Calu3 (cell line): ENCODE measurements at regions not wholly inside any gene's neighbourhood (a gene's known extent, or its start where the extent isn't known, plus 50 kb on each side); places are given as distances from the start of the nearest gene placed in this dataset.

ENCODE experiments used
- BruUV-seq: library from RNA; stranded (reverse); fragments of 400-500 nt; replicated peaks from 2 replicates; lab custom pipeline; 2021; lab: Mats Ljungman, UMichigan
- CTCF ChIA-PET: fragments of 300-600 bp; sonication (Branson Sonifier 250); formaldehyde crosslinking; loops from one replicate; lab custom pipeline; 2022; ENCODE audit warnings: antibody characterized with exemption; lab: Charles Lee
- DNase-seq: peaks from one replicate; pipeline ENCODE4 v3.0.0; 2022
- H3K27ac Mint-ChIP-seq: one replicate; pipeline ENCODE4 v1.8.0; 2022; ENCODE audit warnings: mixed read lengths; ENCODE audit not compliant: unreplicated experiment
- H3K27me3 Mint-ChIP-seq: one replicate; pipeline ENCODE4 v1.8.0; 2022; ENCODE audit warnings: mixed read lengths; ENCODE audit not compliant: unreplicated experiment
- H3K36me3 Mint-ChIP-seq: one replicate; pipeline ENCODE4 v1.8.0; 2022; ENCODE audit warnings: mild to moderate bottlenecking, moderate library complexity, mixed read lengths; ENCODE audit not compliant: insufficient read depth, unreplicated experiment
- H3K4me1 Mint-ChIP-seq: one replicate; pipeline ENCODE4 v1.8.0; 2022; ENCODE audit warnings: mild to moderate bottlenecking, low read depth, mixed read lengths; ENCODE audit not compliant: unreplicated experiment
- H3K4me3 Mint-ChIP-seq: one replicate; pipeline ENCODE4 v1.8.0; 2022; ENCODE audit warnings: mild to moderate bottlenecking, low read depth, moderate library complexity, mixed read lengths; ENCODE audit not compliant: unreplicated experiment
- H3K9me3 Mint-ChIP-seq: one replicate; pipeline ENCODE4 v1.8.0; 2022; ENCODE audit warnings: low read depth, mixed read lengths; ENCODE audit not compliant: unreplicated experiment
- intact Hi-C: fragments of 100-400 bp; cut with micrococcal nuclease; formaldehyde crosslinking; loops from one replicate; pipeline ENCODE4 v1.10.0; 2022; ENCODE audit not compliant: unreplicated experiment
- TF ChIP-seq, protein P1 (sequence below): fragments of 200-600 bp; IDR thresholded peaks from one replicate; pipeline ENCODE4 v1.8.0; 2022; ENCODE audit warnings: antibody characterized with exemption; ENCODE audit not compliant: unreplicated experiment

DNA sequence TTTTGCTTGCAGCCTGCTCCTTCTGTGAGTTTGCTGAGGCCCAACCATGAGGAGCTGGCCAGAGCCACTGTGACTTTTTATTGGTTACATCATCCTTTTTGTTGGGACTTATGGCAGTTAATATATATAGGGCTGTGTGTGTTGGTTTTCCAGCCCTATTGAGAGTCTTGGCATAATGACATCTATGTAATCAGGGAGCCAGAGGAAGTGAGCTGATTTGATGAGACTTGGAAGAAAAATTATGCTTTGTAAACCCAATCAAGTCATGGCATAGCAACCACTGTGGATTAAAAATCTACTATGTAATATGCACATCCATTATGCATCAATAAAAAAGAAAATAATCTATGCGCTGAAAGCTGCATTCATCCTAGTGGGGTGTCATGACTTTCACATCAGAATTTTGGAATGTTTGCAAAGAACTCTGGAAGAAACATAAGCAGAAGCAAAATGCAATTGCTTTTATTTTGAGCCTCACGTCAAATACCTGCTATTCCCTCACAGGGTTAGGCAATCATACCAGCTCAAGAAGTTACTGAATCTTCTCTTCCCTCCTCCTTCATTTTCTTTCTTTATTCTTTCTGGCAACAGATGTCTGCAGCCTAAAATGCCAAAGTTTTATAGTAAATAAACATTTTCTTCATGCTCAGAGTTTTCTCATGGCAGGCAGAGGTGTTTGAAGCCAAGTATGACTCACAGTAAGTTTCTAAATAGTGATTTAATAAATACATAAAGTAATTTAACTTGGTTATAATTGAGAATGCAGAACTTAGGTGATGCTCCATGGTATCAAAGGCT lies 308.5 kb downstream of the KCNS3 start:
- CTCF ChIA-PET, result no interaction called here
- Mint-ChIP-seq H3K27me3 (peaks cover 10% of the 10 kb centered on the region), H3K4me1 (no peaks in the 10 kb centered on the region), H3K36me3 (no peaks in the 10 kb centered on the region), H3K9me3 (no peaks in the 10 kb centered on the region), H3K4me3 (no peak overlapping the region), H3K27ac (no peak overlapping the region)
- no peak for DNase-seq
- BruUV-seq, result no TSS peak
- intact Hi-C loops, result no loop called here
- TF ChIP-seq, protein P1, sequence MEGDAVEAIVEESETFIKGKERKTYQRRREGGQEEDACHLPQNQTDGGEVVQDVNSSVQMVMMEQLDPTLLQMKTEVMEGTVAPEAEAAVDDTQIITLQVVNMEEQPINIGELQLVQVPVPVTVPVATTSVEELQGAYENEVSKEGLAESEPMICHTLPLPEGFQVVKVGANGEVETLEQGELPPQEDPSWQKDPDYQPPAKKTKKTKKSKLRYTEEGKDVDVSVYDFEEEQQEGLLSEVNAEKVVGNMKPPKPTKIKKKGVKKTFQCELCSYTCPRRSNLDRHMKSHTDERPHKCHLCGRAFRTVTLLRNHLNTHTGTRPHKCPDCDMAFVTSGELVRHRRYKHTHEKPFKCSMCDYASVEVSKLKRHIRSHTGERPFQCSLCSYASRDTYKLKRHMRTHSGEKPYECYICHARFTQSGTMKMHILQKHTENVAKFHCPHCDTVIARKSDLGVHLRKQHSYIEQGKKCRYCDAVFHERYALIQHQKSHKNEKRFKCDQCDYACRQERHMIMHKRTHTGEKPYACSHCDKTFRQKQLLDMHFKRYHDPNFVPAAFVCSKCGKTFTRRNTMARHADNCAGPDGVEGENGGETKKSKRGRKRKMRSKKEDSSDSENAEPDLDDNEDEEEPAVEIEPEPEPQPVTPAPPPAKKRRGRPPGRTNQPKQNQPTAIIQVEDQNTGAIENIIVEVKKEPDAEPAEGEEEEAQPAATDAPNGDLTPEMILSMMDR, result no peak

DNA sequence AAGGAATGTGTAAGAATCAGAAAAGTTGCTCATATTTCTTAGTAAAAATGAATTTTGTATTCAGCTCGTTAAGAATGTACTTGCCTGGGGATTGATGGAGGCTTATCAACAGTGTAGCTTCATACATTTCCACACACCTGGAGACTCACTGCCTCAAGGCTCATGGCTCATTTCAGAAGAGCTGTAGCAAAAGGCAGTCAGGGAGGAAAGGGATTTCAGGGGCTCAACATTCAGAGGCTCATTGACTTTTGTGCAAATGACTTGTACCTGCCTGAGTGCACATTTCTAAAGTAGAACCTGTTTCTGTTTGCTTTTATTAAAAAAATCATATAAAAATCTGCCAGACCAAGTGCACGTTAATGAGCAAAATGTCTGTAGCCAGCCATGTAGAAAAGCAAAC lies 304.4 kb downstream of the KCNS3 start:
- TF ChIP-seq, protein P1, result no peak
- BruUV-seq, result no TSS peak
- DNase-seq, result no peak
- no peak overlapping the region for H3K27ac Mint-ChIP-seq
- H3K4me3 Mint-ChIP-seq, result no peak overlapping the region
- intact Hi-C loops, result no loop called here
- no peaks in the 10 kb centered on the region for H3K36me3 Mint-ChIP-seq
- H3K4me1 Mint-ChIP-seq, result peaks cover 13% of the 10 kb centered on the region
- CTCF ChIA-PET, result no interaction called here
- no peaks in the 10 kb centered on the region for H3K9me3 Mint-ChIP-seq
- peaks cover 10% of the 10 kb centered on the region for H3K27me3 Mint-ChIP-seq

DNA sequence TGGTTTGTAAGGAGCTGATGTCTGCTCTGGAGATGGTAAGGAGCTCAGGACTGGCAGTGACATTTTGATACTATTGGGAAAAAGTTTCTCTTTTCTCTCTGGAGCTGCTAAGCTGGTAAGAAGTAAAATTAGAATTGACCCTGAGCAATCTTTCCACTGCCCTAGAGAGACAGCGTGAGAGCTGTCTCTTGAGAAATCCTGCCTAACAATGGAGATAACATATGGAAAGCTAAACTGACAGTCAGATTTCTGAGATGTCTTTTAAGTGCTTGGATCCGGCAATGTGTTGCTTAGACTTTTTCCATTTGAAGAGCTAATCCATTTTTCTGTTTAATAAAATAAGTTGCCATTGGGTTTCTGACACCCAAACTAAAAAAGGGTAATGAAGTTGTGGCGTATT lies 302.4 kb downstream of the KCNS3 start:
- Mint-ChIP-seq H3K36me3 (no peaks in the 10 kb centered on the region), H3K27me3 (peaks cover 2% of the 10 kb centered on the region), H3K27ac (no peak overlapping the region), H3K4me1 (peaks cover 13% of the 10 kb centered on the region), H3K4me3 (no peak overlapping the region), H3K9me3 (no peaks in the 10 kb centered on the region)
- TF ChIP-seq, protein P1, result no peak
- intact Hi-C loops, result loop anchor here (1.0 kb wide), 1 partner anchor 197 kb away; no protein-coding TSS in a partner anchor
- CTCF ChIA-PET, result interaction anchor here (0.6 kb wide), 1 partner anchor 1183 kb away, joined by 6 read pairs; no protein-coding TSS in a partner anchor
- BruUV-seq, result no TSS peak
- no peak for DNase-seq

DNA sequence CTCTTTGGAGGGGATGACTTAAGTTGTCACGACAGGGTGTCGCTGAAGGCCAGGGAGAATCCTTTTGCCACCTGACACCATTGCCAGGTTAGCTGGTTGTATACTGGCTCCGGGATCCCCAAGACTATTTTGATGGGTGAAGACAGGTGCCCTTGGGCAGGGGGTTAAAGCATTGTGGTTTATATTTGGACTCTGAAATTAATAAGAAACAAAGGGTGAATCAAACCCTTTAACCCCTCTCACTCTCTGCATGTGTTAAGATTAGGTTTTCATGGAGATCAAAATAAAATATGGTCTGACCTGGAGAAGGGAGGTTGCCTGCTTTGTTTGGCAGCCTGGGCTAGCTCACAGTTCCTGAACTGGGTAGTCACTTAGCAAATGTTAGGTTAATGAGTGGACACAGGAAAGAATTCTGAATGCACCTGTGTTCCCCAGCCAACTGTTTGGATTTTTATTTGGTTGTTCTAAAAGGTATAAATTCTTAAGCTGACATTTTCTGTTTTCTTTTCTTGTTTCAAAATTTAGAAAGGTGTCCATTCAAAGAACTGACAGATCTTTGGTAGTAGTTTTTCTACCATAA lies 301.7 kb downstream of the KCNS3 start:
- no peak for DNase-seq
- Mint-ChIP-seq H3K4me3 (no peak overlapping the region), H3K9me3 (no peaks in the 10 kb centered on the region), H3K36me3 (no peaks in the 10 kb centered on the region), H3K4me1 (peaks cover 13% of the 10 kb centered on the region), H3K27me3 (no peaks in the 10 kb centered on the region), H3K27ac (no peak overlapping the region)
- TF ChIP-seq, protein P1, result no peak
- intact Hi-C loops, result loop anchor here (1.0 kb wide), 1 partner anchor 198 kb away; no protein-coding TSS in a partner anchor
- CTCF ChIA-PET, result no interaction called here
- no TSS peak for BruUV-seq
